GM23248 (cell line): ENCODE measurements at regions not wholly inside any gene's neighbourhood (a gene's known extent, or its start where the extent isn't known, plus 50 kb on each side); places are given as distances from the start of the nearest gene placed in this dataset.

ENCODE experiments used
- EZH2 ChIP-seq: fragments of 200-600 bp; sonication (generic); IDR thresholded peaks from 2 replicates; pipeline ENCODE4 v1.6.1; 2018; ENCODE audit warnings: antibody characterized with exemption, mild to moderate bottlenecking; ENCODE audit not compliant: insufficient read depth, poor library complexity, severe bottlenecking
- EZH2phosphoT487 ChIP-seq: fragments of 200-600 bp; sonication (generic); IDR thresholded peaks from 2 replicates; pipeline ENCODE4 v1.6.1; 2018; ENCODE audit warnings: antibody characterized with exemption, moderate library complexity, mild to moderate bottlenecking, low read depth; ENCODE audit not compliant: insufficient read depth

DNA sequence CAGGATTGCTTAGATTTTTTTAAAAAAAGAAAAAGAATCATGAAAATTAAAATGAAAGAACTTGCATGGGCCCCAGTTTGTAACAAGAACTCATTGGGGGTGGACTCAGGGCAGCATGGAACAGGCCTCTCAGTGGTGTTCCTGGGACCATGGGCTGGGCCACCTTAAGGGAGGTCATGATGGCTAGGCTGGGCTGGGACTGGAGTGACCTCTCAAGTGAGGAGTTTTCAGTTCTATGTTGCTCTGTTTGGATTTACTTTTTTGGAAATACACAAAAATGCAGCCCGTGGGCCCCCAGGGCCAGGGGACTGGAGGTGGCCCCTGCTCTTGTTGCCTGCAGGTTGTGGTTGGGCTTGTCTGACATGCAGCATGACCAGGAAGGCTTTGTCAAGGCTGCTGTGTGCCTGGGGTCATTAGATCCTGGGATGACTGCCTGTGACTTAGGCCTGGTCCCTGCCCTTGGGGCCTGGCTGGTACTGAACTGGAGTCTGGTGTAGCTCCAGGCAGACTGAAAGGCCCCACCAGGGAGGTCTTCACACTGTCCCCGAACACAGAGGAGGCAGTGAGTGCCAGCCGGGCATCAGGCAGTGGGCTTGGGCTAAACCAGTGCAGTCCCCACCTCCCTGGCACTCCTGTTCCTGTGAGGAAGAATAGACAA is 115.6 kb downstream of the GLI2 start:
- TF ChIP-seq EZH2 (no peak), EZH2phosphoT487 (no peak)
